Endothelial cell of umbilical vein (primary cell): ENCODE measurements at regions not wholly inside any gene's neighbourhood (a gene's known extent, or its start where the extent isn't known, plus 50 kb on each side); places are given as distances from the start of the nearest gene placed in this dataset.

Experiments used
- BruUV-seq: library from RNA; stranded (reverse); fragments of 400-500 nt; replicated peaks from 2 replicates; lab custom pipeline; 2021; lab: Mats Ljungman, UMichigan
- CTCF ChIA-PET: fragments of 300-600, 350-600 bp; sonication (Branson Sonifier 250); formaldehyde crosslinking; loops from one replicate; lab custom pipeline; 2021; ENCODE audit warnings: antibody characterized with exemption, inconsistent platforms; lab: Charles Lee
- POLR2A ChIA-PET: fragments of 300-600, 350-600 bp; sonication (Branson Sonifier 250); formaldehyde crosslinking; loops from one replicate; lab custom pipeline; 2021; ENCODE audit warnings: antibody characterized with exemption, inconsistent platforms; lab: Charles Lee
- DNase-seq: peaks from one replicate; pipeline ENCODE4 v3.0.0-alpha.2; 2011; ENCODE audit warnings: low read depth, low spot score
- FAIRE-seq: peaks from 2 replicates; lab custom pipeline; 2011; peaks lifted over from hg19 to GRCh38; lab: Jason Lieb, UNC
- H2AFZ ChIP-seq: 2 replicates; pipeline ENCODE4 v1.6.0; 2012; ENCODE audit warnings: low read depth, low read length, control low read depth, inconsistent platforms
- H3K27ac ChIP-seq: 2 replicates; pipeline ENCODE4 v1.5.1; 2011; ENCODE audit warnings: low read depth, mild to moderate bottlenecking, control low read depth, low read length, moderate library complexity; ENCODE audit not compliant: insufficient read depth
- H3K27me3 ChIP-seq, 2 experiments: 2 replicates each; pipeline versions ENCODE4 v1.6.0 to v1.6.1; 2011; ENCODE audit warnings: low read length in 2 of 2, mixed read lengths in 1 of 2; ENCODE audit not compliant: control insufficient read depth in 2 of 2, insufficient read depth in 2 of 2
- H3K36me3 ChIP-seq, 2 experiments: 2 replicates in 1 of 2; 3 replicates in 1 of 2; pipeline ENCODE4 v1.5.1; 2011; ENCODE audit warnings: low read length in 2 of 2, mild to moderate bottlenecking in 1 of 2, moderate library complexity in 1 of 2; ENCODE audit not compliant: control insufficient read depth in 2 of 2, insufficient read depth in 2 of 2; ENCODE audit errors: extremely low read depth in 1 of 2
- H3K4me1 ChIP-seq: 3 replicates; pipeline ENCODE4 v1.5.1; 2011; ENCODE audit warnings: mild to moderate bottlenecking, low read length; ENCODE audit not compliant: control insufficient read depth, insufficient read depth; ENCODE audit errors: extremely low read depth
- H3K4me2 ChIP-seq: 2 replicates; pipeline ENCODE4 v1.6.1; 2011; ENCODE audit warnings: low read length, control low read depth, mixed read lengths; ENCODE audit not compliant: insufficient read depth
- H3K4me3 ChIP-seq, 3 experiments: fragments of 200-600 bp in 1 of 3; sonication (generic), shearing (Covaris generic) in 1 of 3; replicated peaks in 1 of 3; 2 replicates each; pipeline ENCODE4 v1.5.1; 2011 to 2016; ENCODE audit warnings: control low read depth in 3 of 3, low read length in 3 of 3, mild to moderate bottlenecking in 2 of 3, inconsistent platforms in 1 of 3, low read depth in 1 of 3, moderate library complexity in 1 of 3; ENCODE audit not compliant: insufficient read depth in 1 of 3
- H3K79me2 ChIP-seq: 2 replicates; pipeline ENCODE4 v1.6.0; 2012; ENCODE audit warnings: low read length, inconsistent platforms; ENCODE audit not compliant: control insufficient read depth, insufficient read depth
- H3K9ac ChIP-seq: replicated peaks from 2 replicates; pipeline ENCODE3; 2011; ENCODE audit warnings: low read length, control low read depth; ENCODE audit not compliant: insufficient read depth; ENCODE audit errors: extremely low read depth
- H3K9me1 ChIP-seq: replicated peaks from 3 replicates; pipeline ENCODE4 v1.6.0; 2011; ENCODE audit warnings: mild to moderate bottlenecking, low read length; ENCODE audit not compliant: control insufficient read depth, insufficient read depth; ENCODE audit errors: extremely low read depth
- H3K9me3 ChIP-seq: replicated peaks from 2 replicates; pipeline ENCODE4 v1.5.1; 2012; ENCODE audit warnings: low read length, inconsistent platforms; ENCODE audit not compliant: control insufficient read depth, insufficient read depth
- H4K20me1 ChIP-seq: replicated peaks from 2 replicates; pipeline ENCODE3; 2011; ENCODE audit warnings: mild to moderate bottlenecking, low read length; ENCODE audit not compliant: control insufficient read depth, insufficient read depth; ENCODE audit errors: extremely low read depth
- CTCF ChIP-seq, 2 donors: IDR thresholded peaks; 1 replicate in 1 of 2; 2 replicates in 1 of 2; pipeline ENCODE4 v1.5.1; 2011; ENCODE audit warnings: low read length in 2 of 2, mild to moderate bottlenecking in 2 of 2, moderate library complexity in 2 of 2, control low read depth in 1 of 2, inconsistent platforms in 1 of 2, low read depth in 1 of 2; ENCODE audit not compliant: insufficient read depth in 1 of 2; ENCODE audit errors: extremely low read depth in 1 of 2
- EZH2 ChIP-seq: IDR thresholded peaks from 2 replicates; pipeline ENCODE4 v1.6.1; 2012; ENCODE audit warnings: borderline replicate concordance, low read depth, mild to moderate bottlenecking, moderate library complexity, low read length, inconsistent platforms; ENCODE audit not compliant: severe bottlenecking
- FOS ChIP-seq: IDR thresholded peaks from 2 replicates; pipeline ENCODE4 v1.6.1; 2011; ENCODE audit warnings: mild to moderate bottlenecking, low read length, moderate library complexity, borderline replicate concordance; ENCODE audit not compliant: insufficient read depth
- GATA2 ChIP-seq: IDR thresholded peaks from 2 replicates; pipeline ENCODE4 v1.7.0; 2011; ENCODE audit warnings: low read depth, mild to moderate bottlenecking, moderate library complexity, mixed read lengths, low read length; ENCODE audit not compliant: insufficient read length, insufficient read depth
- JUN ChIP-seq: IDR thresholded peaks from 2 replicates; pipeline ENCODE4 v1.6.1; 2011; ENCODE audit warnings: borderline replicate concordance, low read depth; ENCODE audit not compliant: insufficient read length, insufficient read depth
- MAX ChIP-seq: IDR thresholded peaks from 2 replicates; pipeline ENCODE4 v1.6.1; 2011; ENCODE audit not compliant: insufficient read depth, insufficient read length
- MYC ChIP-seq: IDR thresholded peaks from one replicate; pipeline ENCODE4 v1.6.1; 2011; ENCODE audit warnings: mild to moderate bottlenecking, low read depth, low read length
- POLR2A ChIP-seq: IDR thresholded peaks from 2 replicates; pipeline ENCODE4 v1.6.1; 2012; ENCODE audit warnings: low read depth, mild to moderate bottlenecking, control low read depth, low read length
- POLR2AphosphoS5 ChIP-seq: IDR thresholded peaks from 2 replicates; pipeline ENCODE4 v1.6.1; 2012; ENCODE audit warnings: low read depth, mild to moderate bottlenecking, control low read depth, low read length, moderate library complexity; ENCODE audit not compliant: insufficient read depth
- dilution Hi-C: fragments of 300-500 bp; cut with MboI; formaldehyde crosslinking; loops from one replicate; pipeline ENCODE4 v1.15.0; 2019; ENCODE audit warnings: low sequenced_read_pairs; ENCODE audit not compliant: extremely low pct_ligation_motif_present
- intact Hi-C: fragments of 100-400 bp; cut with micrococcal nuclease; formaldehyde crosslinking; loops from one replicate; pipeline ENCODE4 v1.10.0; 2022

- POLR2A ChIA-PET: no interaction called here
- H3K9me1 ChIP-seq: no peaks in the 10 kb centered on the region
- intact Hi-C loops (no loop called here), dilution Hi-C loops (no loop called here)
- no peak overlapping the region for H3K9ac ChIP-seq
- H3K9me3 ChIP-seq: no peaks in the 10 kb centered on the region
- H3K79me2 ChIP-seq: no peaks in the 10 kb centered on the region
- H3K27me3 ChIP-seq: peaks cover 8 to 14% of the 10 kb centered on the region in 2 experiments
- CTCF ChIA-PET: interaction anchor here (1.4 to 1.5 kb wide), 2 partner anchors 10 to 411 kb away, joined by 3 to 4 read pairs; no protein-coding TSS in a partner anchor
- H3K4me1 ChIP-seq: no peaks in the 10 kb centered on the region
- TF ChIP-seq POLR2A: no peak
- no peak for TF ChIP-seq FOS
- no peak for TF ChIP-seq EZH2
- TF ChIP-seq CTCF (IDR thresholded peaks at IDR 0.05; ENCODE audit: extremely low read depth in 1 of 2, insufficient read depth in 1 of 2, low read depth in 1 of 2, low read length in 2 of 2): no peak
- no peak for TF ChIP-seq MAX
- TF ChIP-seq POLR2AphosphoS5: no peak
- TF ChIP-seq GATA2: no peak
- no peak for TF ChIP-seq JUN
- TF ChIP-seq MYC: no peak
- no peak overlapping the region for H3K4me3 ChIP-seq
- no peaks in the 10 kb centered on the region for H4K20me1 ChIP-seq
- H3K27ac ChIP-seq: no peak overlapping the region
- H2AFZ ChIP-seq: no peak overlapping the region
- no peak for FAIRE-seq
- BruUV-seq: no TSS peak
- no peak overlapping the region for H3K4me2 ChIP-seq
- DNase-seq: no peak
- no peaks in the 10 kb centered on the region for H3K36me3 ChIP-seq
These were observed 464.2 kb downstream of the PTPRU start for GRCh38 chr1:29700491-29700890.
